ENCODE measurements at regions not wholly inside any gene's neighbourhood (a gene's known extent, or its start where the extent isn't known, plus 50 kb on each side); places are given as distances from the start of the nearest gene placed in this dataset.

DNA sequence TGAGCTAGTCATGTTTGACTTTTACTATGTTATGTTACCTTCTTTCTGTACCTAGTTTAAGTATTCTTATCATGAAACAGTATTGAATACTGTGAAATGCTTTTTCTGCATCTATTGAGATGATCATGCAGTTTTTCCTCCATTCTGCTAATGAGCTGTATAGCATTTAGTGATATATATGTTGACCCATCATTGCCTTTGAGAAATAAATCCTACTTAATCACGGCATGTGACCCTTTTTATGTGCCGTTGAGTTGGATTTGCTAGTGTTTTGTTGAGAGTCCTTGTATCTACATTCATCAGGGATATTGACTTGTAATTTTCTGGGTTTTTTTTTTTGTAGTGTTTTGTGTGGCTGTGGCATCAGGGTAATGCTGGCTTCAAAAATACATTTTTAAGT is 537.7 kb upstream of the AADAT start:
- TF ChIP-seq EZH2 (IDR thresholded peaks at IDR 0.05; ENCODE audit: insufficient read depth, poor library complexity, severe bottlenecking) (no peak), EZH2phosphoT487 (IDR thresholded peaks at IDR 0.05; ENCODE audit: insufficient read depth, low read depth) (no peak)

Measured in GM23248 (cell line).